Subcutaneous abdominal adipose tissue (tissue), 5 donors: ENCODE measurements at regions not wholly inside any gene's neighbourhood (a gene's known extent, or its start where the extent isn't known, plus 50 kb on each side); places are given as distances from the start of the nearest gene placed in this dataset.

Experiments
- H3K27ac ChIP-seq: one replicate; pipeline ENCODE4 v1.7.0; 2013; ENCODE audit warnings: low read depth, mild to moderate bottlenecking, inconsistent platforms, low read length, moderate library complexity
- H3K27me3 ChIP-seq, 5 donors: one replicate each; pipeline ENCODE4 v1.7.0; 2013; ENCODE audit warnings: low read length in 5 of 5, inconsistent platforms in 1 of 5; ENCODE audit not compliant: control insufficient read depth in 5 of 5, insufficient read depth in 4 of 5
- H3K36me3 ChIP-seq, 5 donors: one replicate each; pipeline ENCODE4 v1.7.0; 2013; ENCODE audit warnings: low read length in 5 of 5; ENCODE audit not compliant: control insufficient read depth in 5 of 5, insufficient read depth in 5 of 5
- H3K4me1 ChIP-seq, 5 donors: one replicate each; pipeline ENCODE4 v1.7.0; 2013; ENCODE audit warnings: low read length in 5 of 5, mild to moderate bottlenecking in 3 of 5, moderate library complexity in 1 of 5; ENCODE audit not compliant: control insufficient read depth in 5 of 5, insufficient read depth in 5 of 5
- H3K4me3 ChIP-seq, 5 donors: one replicate each; pipeline ENCODE4 v1.7.0; 2013; ENCODE audit warnings: low read length in 5 of 5, low read depth in 1 of 5
- H3K9ac ChIP-seq, 5 donors: one replicate each; pipeline ENCODE4 v1.7.0; 2013; ENCODE audit warnings: low read length in 5 of 5, mild to moderate bottlenecking in 4 of 5, moderate library complexity in 3 of 5
- H3K9me3 ChIP-seq, 5 donors: one replicate each; pipeline ENCODE4 v1.7.0; 2013; ENCODE audit warnings: low read length in 5 of 5; ENCODE audit not compliant: control insufficient read depth in 5 of 5
- donor health status: healthy.
- donor health status: healthy.
- donor health status: healthy.
- donor health status: healthy.
- donor health status: healthy.

DNA sequence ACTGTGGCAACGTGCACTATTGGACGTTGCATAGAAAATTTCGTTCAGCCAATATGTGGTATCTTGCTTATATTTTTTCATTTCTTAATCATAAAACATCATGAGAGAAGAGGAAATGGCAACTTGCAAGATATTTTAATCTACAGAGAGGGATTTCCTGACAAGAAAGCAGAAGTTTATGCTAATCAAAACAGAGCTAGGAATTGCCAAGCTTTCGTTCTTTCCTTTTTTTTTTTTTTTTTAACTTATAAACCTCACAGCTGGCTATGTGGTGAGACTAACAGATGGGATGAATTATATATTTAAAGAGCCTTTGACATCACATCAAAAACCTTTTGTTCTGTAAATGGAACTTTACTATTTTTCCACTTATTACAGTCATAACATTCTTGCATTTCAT is 1136.9 kb upstream of the TMEFF2 start:
- H3K27ac ChIP-seq, result no peak overlapping the region
- H3K27me3 ChIP-seq, result no peaks in the 10 kb centered on the region
- peaks cover 0 to 2% (median 0%) of the 10 kb centered on the region in 5 donors for H3K4me1 ChIP-seq
- H3K36me3 ChIP-seq, result no peaks in the 10 kb centered on the region
- no peak overlapping the region for H3K9ac ChIP-seq
- no peak overlapping the region for H3K4me3 ChIP-seq
- no peaks in the 10 kb centered on the region for H3K9me3 ChIP-seq

DNA sequence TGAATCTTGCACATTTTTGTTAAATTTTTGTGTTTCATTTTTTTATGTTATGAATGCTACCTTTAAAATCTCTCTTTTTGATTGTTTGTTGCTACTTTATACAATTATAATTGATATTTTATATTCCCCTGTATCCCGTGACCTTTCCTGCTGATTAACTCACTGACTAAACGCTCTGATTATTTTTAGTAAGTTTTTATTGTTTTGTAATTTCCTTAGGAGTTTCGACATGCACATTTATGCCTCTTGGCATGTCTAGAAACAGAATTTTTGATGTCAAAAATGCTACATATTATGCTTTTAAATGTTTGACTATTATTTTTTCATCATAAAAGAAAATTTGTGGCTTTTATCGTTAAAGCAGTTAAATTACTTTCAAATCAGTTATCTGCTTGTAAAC is 1131.6 kb upstream of the TMEFF2 start:
- Histone ChIP-seq H3K9me3 (no peaks in the 10 kb centered on the region), H3K27me3 (no peaks in the 10 kb centered on the region)

DNA sequence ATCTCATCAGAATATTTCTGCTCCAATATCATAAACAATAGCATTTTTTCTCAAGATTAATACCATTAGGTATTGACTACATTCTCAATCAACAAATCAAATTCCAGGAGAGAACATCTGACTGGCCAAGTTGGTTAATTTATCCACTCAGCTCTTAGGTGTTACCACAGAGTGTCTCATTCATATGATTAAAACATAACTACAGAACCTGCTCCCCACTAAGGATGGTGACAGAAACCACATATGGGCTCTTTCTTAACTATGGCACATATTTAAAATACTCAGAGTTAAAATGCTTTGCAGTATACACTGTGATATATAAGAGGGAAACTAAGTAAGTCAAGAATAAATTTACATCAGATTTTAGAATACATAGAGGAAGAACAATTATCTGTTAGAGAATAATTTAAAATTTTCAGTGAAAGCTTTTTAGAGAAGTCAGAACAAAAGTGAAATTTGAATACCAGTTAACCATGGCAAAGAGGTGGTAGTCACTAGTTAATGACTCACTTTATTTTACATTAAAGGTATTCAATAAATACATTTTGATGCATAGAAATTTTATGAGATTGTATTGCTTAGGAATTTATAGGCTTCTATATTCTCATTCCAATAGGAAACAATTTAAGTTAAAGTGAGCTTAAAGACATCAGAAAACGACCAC is 1120.8 kb upstream of the TMEFF2 start:
- H3K4me1 ChIP-seq, result no peaks in the 10 kb centered on the region

More for the DNA sequence above, 1131.6 kb upstream of the TMEFF2 start:
- no peaks in the 10 kb centered on the region for H3K36me3 ChIP-seq
- no peak overlapping the region for H3K9ac ChIP-seq
- peaks cover 0 to 3% (median 0%) of the 10 kb centered on the region in 5 donors for H3K4me1 ChIP-seq
- no peak overlapping the region for H3K4me3 ChIP-seq
- H3K27ac ChIP-seq, result no peak overlapping the region

DNA sequence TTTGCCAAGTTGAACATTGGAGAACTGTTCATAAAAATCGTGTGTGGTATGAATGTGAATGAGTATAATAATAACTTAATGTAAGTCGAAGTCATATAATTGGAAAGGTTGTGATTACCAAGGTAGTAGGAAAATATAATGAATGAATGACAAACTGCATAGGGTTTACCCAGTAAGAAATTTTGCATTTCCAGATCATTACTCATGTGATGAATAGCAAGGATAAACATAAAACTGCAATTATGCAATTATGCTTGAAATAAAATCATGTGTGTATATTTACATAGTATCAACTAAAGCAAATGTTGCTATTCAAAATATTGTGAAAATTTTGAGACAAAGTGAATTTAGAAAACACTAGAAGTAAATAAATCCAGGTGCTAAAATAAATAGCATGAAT is 1108.7 kb upstream of the TMEFF2 start:
- H3K4me3 ChIP-seq, result no peak overlapping the region
- no peaks in the 10 kb centered on the region for H3K27me3 ChIP-seq
- H3K27ac ChIP-seq, result no peak overlapping the region
- H3K9me3 ChIP-seq, result no peaks in the 10 kb centered on the region
- no peaks in the 10 kb centered on the region for H3K4me1 ChIP-seq
- H3K36me3 ChIP-seq, result no peaks in the 10 kb centered on the region
- no peak overlapping the region for H3K9ac ChIP-seq

More for the DNA sequence above, 1120.8 kb upstream of the TMEFF2 start:
- Histone ChIP-seq H3K9ac (no peak overlapping the region), H3K9me3 (no peaks in the 10 kb centered on the region), H3K27me3 (no peaks in the 10 kb centered on the region), H3K4me3 (no peak overlapping the region), H3K27ac (no peak overlapping the region), H3K36me3 (no peaks in the 10 kb centered on the region)

DNA sequence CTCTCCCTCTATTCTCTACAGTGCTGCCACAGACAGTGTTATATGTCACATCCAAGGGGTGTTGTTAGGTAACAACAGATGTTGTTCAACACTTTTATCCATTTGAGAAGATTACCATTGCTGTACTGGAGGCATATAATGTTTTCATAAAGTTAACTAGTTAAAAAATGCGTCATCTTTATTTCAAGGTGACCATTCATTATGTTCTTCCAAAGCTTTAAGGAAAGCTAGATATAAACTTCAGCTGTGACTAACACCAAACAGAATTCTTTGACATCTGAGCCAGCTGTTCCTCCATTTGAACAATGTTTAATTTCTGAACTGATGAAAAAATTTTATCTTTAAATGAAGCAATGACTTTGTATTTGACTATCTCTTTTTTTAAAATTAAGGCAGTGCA is 1099.6 kb upstream of the TMEFF2 start:
- Histone ChIP-seq H3K27ac (no peak overlapping the region), H3K4me1 (no peaks in the 10 kb centered on the region), H3K4me3 (no peak overlapping the region), H3K36me3 (no peaks in the 10 kb centered on the region), H3K27me3 (no peaks in the 10 kb centered on the region), H3K9me3 (no peaks in the 10 kb centered on the region), H3K9ac (no peak overlapping the region)

DNA sequence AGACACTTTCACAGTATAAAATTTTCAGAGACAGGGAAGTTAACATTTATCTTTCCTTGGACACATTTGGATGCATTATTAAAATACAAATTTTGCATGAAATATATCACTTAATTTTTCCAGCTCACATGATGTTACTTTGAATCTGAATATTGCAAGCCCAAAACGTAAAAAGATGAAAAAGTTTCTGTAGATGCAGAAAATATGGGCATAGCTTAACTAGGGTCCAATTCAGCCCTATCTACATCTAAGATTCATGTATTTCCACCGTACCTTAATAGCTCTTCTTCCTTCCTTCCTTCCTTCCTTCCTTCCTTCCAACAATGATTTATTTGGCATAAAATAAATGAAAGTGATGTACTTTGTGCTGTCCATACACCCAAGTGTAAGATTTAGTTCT is 1084.6 kb upstream of the TMEFF2 start:
- Histone ChIP-seq H3K4me1 (no peaks in the 10 kb centered on the region), H3K9ac (no peak overlapping the region), H3K4me3 (no peak overlapping the region), H3K27ac (no peak overlapping the region), H3K36me3 (no peaks in the 10 kb centered on the region), H3K9me3 (no peaks in the 10 kb centered on the region), H3K27me3 (no peaks in the 10 kb centered on the region)

DNA sequence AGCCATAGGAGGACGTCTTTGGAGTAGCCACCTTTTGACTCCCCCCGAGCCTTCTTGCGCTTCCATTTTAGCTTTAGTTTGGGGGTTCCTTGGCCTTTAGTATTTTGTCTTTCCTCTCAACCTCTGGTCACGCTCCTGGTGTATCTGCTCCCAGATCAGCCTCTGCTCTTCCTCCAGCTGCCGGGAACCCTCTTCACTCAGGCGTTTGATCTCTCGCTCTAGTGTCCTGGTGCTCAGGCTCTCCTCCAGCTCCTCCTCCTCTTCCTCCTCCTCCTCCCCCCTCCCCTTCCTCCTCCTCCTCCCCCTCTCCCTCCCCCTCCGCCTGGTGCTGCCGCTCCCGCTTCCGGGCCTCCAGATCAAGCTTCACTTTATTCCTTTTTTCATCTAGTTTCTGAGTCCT is 1082.3 kb upstream of the TMEFF2 start:
- H3K9me3 ChIP-seq, result peaks cover 0 to 4% (median 0%) of the 10 kb centered on the region in 5 donors
- no peak overlapping the region for H3K4me3 ChIP-seq
- H3K9ac ChIP-seq, result no peak overlapping the region
- no peaks in the 10 kb centered on the region for H3K27me3 ChIP-seq
- no peak overlapping the region for H3K27ac ChIP-seq
- no peaks in the 10 kb centered on the region for H3K36me3 ChIP-seq
- no peaks in the 10 kb centered on the region for H3K4me1 ChIP-seq

DNA sequence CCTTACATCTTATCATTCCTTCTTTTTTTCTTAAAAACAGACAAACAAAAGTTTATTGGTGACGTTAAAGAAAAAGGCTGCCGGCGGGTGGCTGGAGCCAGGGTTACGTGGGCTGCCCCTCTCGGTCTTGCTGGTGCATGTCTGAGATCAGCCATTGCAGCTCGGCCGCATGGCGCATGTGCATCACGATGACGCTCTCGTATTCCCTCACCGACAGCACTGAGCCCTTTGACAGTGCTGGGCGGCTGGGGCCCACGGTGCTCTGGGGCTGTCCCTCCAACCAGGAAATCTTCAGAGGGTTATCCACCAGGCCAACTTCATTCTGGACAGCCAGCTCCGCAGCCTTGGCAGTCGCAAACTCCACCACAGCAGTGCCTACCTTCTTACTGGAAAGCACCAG is 1081.8 kb upstream of the TMEFF2 start:
- Histone ChIP-seq H3K9me3 (peaks cover 0 to 4% (median 0%) of the 10 kb centered on the region in 5 donors), H3K9ac (no peak overlapping the region), H3K36me3 (no peaks in the 10 kb centered on the region), H3K27me3 (no peaks in the 10 kb centered on the region), H3K4me1 (peaks cover 0 to 1% (median 0%) of the 10 kb centered on the region in 5 donors), H3K27ac (no peak overlapping the region), H3K4me3 (no peak overlapping the region)

DNA sequence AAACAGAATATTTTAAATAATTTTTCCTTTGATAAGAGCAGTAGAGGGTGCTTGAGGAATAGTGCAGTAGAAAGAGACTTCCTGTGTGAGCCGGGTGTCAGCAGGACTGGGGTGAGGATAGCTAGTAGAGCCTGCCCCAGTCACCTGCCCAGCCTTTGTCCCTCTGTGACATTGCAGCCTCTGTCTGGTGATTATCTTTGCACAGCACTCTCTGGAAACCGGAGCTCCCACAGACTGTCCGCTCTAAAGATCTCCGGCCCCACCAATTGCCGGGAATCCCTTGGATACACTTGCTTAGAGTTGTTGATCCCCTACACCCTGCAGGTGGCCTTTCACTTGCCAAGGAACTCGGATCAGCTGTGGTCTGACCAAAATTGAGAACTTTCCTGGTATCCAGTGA is 1081.3 kb upstream of the TMEFF2 start:
- no peak overlapping the region for H3K4me3 ChIP-seq
- no peaks in the 10 kb centered on the region for H3K36me3 ChIP-seq
- H3K9me3 ChIP-seq, result peaks cover 0 to 4% (median 0%) of the 10 kb centered on the region in 5 donors
- H3K27me3 ChIP-seq, result no peaks in the 10 kb centered on the region
- no peak overlapping the region for H3K9ac ChIP-seq
- peaks cover 0 to 3% (median 0%) of the 10 kb centered on the region in 5 donors for H3K4me1 ChIP-seq
- H3K27ac ChIP-seq, result no peak overlapping the region

DNA sequence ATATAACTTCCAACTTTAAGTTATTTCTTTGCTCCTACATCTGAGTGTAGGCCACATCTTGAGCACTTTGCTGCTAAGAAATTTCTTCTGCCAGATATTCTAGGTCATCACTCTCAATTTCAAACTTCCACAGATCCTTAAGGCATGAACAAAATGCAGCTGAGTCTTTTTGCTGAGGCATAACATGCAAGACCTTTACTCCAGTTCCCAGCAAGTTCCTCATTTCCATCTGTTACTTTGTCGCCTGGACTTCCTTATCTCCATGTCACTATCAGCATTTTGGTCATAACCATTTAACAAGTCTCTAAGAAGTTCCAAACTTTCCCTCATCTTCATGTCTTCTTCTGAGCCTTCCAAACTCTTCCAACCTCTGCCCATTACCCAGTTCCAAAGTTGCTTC is 1077.3 kb upstream of the TMEFF2 start:
- Histone ChIP-seq H3K27ac (no peak overlapping the region), H3K9ac (no peak overlapping the region), H3K4me3 (no peak overlapping the region), H3K9me3 (peaks cover 0 to 4% (median 0%) of the 10 kb centered on the region in 5 donors), H3K27me3 (no peaks in the 10 kb centered on the region), H3K4me1 (peaks cover 0 to 3% (median 0%) of the 10 kb centered on the region in 5 donors), H3K36me3 (no peaks in the 10 kb centered on the region)
